UCSD-AML1 (cell line): ENCODE measurements at regions not wholly inside any gene's neighbourhood (a gene's known extent, or its start where the extent isn't known, plus 50 kb on each side); places are given as distances from the start of the nearest gene placed in this dataset.
"Not testable (repeated sequence)": the region's sequence is repeated elsewhere in the genome, so short reads cannot be mapped to it uniquely, and the experiment has no call there.

Experiments
- DNase-seq: peaks from one replicate; lab custom pipeline; 2025; ENCODE audit not compliant: unreplicated experiment; lab: John Stamatoyannopoulos, UW

DNA sequence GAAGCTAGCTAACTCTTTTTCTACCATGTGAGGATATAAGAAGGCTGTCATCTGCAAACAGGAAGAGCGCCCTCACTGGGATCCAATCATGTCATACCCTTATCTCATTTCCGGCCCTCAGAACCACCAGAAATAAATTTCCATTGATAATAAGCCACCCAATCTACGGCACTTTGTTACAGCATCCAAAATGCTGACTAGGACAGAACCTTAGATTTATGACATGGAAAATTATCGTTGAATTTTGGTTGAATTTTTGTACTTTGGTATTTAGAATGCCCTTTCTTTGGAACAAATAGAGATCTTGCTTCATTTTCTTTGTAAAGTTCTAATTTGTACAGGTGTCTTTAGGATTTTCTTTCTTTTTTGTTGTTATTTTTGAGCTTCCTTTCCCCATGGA, 53.3 kb upstream of the CYLC2 start:
- no peak for DNase-seq

- no peak for DNase-seq
Observed at GRCh38 chr9:102922526-102922925, 72.6 kb upstream of the CYLC2 start.

DNA sequence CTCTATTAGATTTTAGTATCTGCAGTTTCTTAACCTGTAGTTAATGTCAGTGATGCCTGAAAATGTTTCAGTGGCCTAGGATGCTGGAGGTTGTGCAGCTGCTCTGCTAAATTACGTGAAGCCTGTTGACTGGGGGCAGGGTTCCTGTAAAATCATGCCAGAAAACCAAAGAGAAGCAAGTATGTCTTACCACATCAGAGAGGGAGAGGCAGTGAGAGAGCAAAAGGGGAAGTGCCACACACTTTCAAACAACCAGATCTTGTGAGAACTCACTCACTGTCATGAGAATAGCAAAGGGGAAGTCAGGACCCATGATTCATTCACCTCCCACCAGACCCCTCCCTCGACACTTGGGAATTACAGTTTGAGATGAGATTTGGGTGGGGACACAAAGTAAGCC, 83.9 kb upstream of the CYLC2 start:
- DNase-seq: no peak

GRCh38 chr9:102905795-102906194, 89.3 kb upstream of the CYLC2 start:
- not testable (repeated sequence) for DNase-seq

DNA sequence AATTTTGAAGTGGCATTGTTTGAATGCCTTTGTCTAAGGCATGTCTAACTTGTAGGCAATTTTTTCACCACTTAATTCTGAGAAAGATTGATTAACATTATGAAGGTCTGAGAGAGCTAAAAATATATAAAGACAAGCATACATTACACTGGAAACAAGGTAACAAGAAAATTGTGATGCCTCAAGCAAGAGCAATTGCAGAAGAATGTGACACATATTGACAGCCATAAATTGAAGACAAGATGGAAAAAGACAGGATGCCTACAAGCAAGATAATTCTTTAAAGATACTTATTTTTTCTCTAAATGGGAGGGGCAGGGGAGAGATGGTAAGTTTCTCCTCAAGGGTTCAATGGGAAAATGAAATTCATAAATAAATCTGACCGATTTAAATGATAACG, 103.1 kb upstream of the CYLC2 start:
- no peak for DNase-seq

DNA sequence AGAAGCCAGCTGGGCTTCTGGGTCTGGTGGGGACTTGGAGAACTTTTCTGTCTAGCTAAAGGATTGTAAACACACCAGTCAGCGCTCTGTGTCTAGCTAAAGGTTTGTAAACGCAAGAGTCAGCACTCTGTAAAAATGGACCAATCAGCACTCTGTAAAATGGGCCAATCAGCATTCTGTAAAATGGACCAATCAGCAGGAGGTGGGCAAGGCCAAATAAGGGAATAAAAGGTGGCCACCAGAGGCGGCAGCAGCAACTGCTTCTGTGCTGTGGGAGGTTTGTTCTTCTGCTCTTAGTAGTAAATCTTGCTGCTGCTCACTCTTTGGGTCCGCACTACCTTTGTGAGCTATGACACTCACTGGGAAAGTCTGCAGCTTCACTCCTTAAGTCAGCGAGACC, 106.4 kb upstream of the CYLC2 start:
- DNase-seq: not testable (repeated sequence)

DNA sequence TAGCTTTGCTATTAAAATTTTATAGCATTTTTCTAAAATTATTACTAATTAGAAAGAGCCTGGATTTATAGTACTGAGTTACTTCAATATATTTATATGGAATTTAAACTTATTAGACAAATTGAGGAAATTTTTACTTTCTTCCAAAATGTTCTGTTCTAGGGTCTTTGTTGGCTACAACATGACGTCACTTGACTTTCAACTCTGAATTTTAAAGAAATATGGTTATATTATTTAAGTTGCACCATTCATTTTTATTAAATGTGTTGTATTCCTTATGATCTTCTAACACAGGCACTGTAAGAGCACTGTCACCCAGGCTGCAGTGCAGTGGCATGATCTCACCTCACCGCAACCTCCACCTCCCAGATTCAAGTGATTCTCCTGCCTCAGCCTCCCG, 119.4 kb upstream of the CYLC2 start:
- no peak for DNase-seq

DNA sequence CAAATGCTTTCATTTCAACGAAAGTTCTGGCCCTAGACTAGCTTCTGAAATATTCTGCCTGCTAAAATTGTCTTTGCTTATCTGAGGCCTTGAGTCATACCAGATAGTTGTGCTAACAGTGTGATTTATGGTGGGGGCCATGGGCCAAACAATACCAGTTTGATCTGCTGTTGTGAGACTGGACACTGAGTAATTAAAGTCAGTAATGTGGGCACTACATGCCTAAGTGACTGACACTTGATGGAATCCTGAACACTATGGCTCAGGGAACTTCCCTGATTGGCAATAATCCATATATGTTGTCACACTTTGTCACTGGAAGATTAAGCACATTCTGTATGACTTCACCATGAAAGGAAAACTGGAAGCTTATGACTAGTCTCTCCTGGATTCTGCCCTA, 127.6 kb upstream of the CYLC2 start:
- no peak for DNase-seq

GRCh38 chr9:102862478-102862877, 132.7 kb upstream of the CYLC2 start:
- DNase-seq: no peak

- no peak for DNase-seq
Observed at GRCh38 chr9:102855641-102856040, 139.5 kb upstream of the CYLC2 start.

DNA sequence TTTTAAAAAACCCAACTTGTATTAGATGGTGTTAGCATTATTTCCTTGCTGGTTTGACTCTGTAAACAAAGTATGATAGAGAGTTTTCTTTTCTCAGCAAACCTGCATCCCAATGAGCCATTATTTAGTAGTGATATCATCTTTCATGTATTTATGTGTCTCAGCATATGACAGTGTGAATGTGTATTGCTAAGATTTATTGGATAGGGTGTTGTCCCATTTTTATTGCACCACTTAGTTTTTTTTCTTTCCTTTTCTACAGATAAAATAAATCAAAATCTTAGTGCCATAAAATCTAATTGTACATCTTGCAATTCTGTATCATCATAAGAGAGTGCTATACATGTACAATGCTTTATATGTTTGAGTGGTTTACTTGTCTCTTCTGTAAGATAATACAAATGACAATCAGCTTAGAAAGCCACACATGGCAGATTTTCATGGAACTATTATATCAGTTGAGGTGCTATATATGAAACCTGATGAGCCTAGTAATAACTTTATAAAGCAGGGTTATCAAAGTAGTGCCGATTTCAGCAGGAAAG, 149.2 kb upstream of the CYLC2 start:
- no peak for DNase-seq

GRCh38 chr9:102844716-102845115, 150.4 kb upstream of the CYLC2 start:
- no peak for DNase-seq

GRCh38 chr9:102842423-102842822, 152.7 kb upstream of the CYLC2 start:
- no peak for DNase-seq

GRCh38 chr9:102841376-102841775, 153.8 kb upstream of the CYLC2 start:
- no peak for DNase-seq

GRCh38 chr9:102840335-102840734, 154.8 kb upstream of the CYLC2 start:
- DNase-seq: no peak

GRCh38 chr9:102832814-102833213, 162.3 kb upstream of the CYLC2 start:
- no peak for DNase-seq

- DNase-seq: no peak
Observed at GRCh38 chr9:102796244-102796643, 198.9 kb upstream of the CYLC2 start.

GRCh38 chr9:102795532-102795931, 199.6 kb upstream of the CYLC2 start:
- DNase-seq: no peak

DNA sequence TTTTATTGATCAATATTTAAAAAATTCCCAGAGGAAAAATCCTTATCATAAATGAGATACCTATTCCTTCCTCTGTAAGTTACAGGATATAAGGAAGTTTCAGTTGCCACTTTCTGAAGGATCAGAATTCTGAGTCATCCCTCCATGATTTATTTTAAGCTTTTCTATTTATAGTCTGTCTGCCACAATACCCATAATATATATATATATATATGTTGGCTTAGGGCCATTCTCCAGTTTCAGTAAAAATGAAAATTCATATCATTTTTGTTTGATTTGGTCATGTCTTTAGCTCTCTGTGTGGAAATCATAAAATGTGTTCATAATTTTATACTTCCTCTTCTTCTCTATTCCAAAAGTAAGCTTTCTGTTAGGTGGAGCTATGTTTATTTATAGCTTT, 215.8 kb upstream of the CYLC2 start:
- no peak for DNase-seq

GRCh38 chr9:102778746-102779145, 216.4 kb upstream of the CYLC2 start:
- no peak for DNase-seq

DNA sequence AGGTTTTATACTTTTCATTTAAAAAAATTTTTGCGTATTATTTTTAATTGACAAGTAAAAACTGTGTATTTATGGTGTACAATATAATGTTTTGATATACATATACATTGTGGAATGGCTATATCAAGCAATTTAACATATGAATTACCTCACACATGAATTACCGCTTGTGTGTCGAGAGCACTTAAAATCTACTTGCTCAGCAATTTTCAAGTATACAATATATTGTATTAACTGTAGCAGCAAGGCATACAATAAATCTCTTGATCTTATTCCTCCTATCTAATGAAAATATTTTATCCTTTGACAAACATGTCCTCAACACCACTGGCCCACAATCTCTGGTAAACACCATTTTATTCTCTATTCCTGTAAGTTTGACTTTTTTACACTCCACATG, 224.4 kb upstream of the CYLC2 start:
- no peak for DNase-seq

GRCh38 chr9:102769307-102769706, 225.8 kb upstream of the CYLC2 start:
- no peak for DNase-seq

- no peak for DNase-seq
Observed at GRCh38 chr9:102768002-102768401, 227.1 kb upstream of the CYLC2 start.

DNA sequence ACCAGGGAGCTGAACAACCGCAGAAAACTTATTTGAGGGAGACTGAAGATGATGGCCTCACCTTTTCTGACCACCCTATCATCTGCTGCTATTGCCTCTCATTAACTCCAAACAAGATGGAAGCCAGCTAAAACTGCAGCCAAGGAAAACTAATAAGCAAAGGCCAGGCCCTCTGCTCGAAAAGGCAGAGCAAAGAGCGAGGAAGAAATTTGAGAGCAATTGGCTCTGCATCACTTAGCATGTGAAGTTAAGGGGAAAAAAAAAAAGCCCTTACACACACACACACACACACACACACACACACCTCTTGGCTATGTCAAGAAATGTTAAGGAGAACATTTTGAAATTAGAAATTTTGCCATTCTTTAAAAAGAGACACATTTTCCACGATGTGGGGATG, 228.1 kb upstream of the CYLC2 start:
- DNase-seq: no peak
